ENCODE measurements at regions not wholly inside any gene's neighbourhood (a gene's known extent, or its start where the extent isn't known, plus 50 kb on each side); places are given as distances from the start of the nearest gene placed in this dataset.
"Not testable (repeated sequence)": the region's sequence is repeated elsewhere in the genome, so short reads cannot be mapped to it uniquely, and the experiment has no call there.

GRCh38 chr4:49558916-49559676 lies 573.0 kb downstream of the CWH43 start:
- H3K36me3 Mint-ChIP-seq, H3K4me1 Mint-ChIP-seq, H3K9me3 Mint-ChIP-seq, H3K27me3 Mint-ChIP-seq, H3K4me3 Mint-ChIP-seq, H3K27ac Mint-ChIP-seq: not testable (repeated sequence)

GRCh38 chr4:49560131-49560816 lies 574.2 kb downstream of the CWH43 start:
- not testable (repeated sequence) for H3K27me3 Mint-ChIP-seq, H3K4me3 Mint-ChIP-seq, H3K4me1 Mint-ChIP-seq, H3K27ac Mint-ChIP-seq, H3K36me3 Mint-ChIP-seq, H3K9me3 Mint-ChIP-seq

- not testable (repeated sequence) for H3K27me3 Mint-ChIP-seq, H3K4me1 Mint-ChIP-seq, H3K36me3 Mint-ChIP-seq, H3K4me3 Mint-ChIP-seq, H3K27ac Mint-ChIP-seq, H3K9me3 Mint-ChIP-seq
These were observed 574.8 kb downstream of the CWH43 start for GRCh38 chr4:49560883-49561282.

GRCh38 chr4:49570248-49570647 lies 584.2 kb downstream of the CWH43 start:
- not testable (repeated sequence) for H3K27me3 Mint-ChIP-seq, H3K27ac Mint-ChIP-seq, H3K36me3 Mint-ChIP-seq, H3K4me3 Mint-ChIP-seq, H3K4me1 Mint-ChIP-seq
- H3K9me3 Mint-ChIP-seq, result peaks cover 2 to 13% (median 11%) of the 10 kb centered on the region in 3 donors

GRCh38 chr4:49573666-49574215 lies 587.7 kb downstream of the CWH43 start:
- not testable (repeated sequence) for H3K4me1 Mint-ChIP-seq, H3K4me3 Mint-ChIP-seq, H3K27ac Mint-ChIP-seq, H3K27me3 Mint-ChIP-seq, H3K36me3 Mint-ChIP-seq
- H3K9me3 Mint-ChIP-seq, result peaks cover 9 to 11% (median 10%) of the 10 kb centered on the region in 3 donors

- not testable (repeated sequence) for H3K36me3 Mint-ChIP-seq, H3K27me3 Mint-ChIP-seq, H3K27ac Mint-ChIP-seq, H3K4me1 Mint-ChIP-seq, H3K4me3 Mint-ChIP-seq
- H3K9me3 Mint-ChIP-seq, result peaks cover 7 to 11% (median 8%) of the 10 kb centered on the region in 3 donors
These were observed 589.2 kb downstream of the CWH43 start for GRCh38 chr4:49575250-49575649.

- H3K27me3 Mint-ChIP-seq, result not testable (repeated sequence)
These were observed 592.3 kb downstream of the CWH43 start for GRCh38 chr4:49578371-49578770.

GRCh38 chr4:49578899-49579298 lies 592.8 kb downstream of the CWH43 start:
- H3K27me3 Mint-ChIP-seq, H3K27ac Mint-ChIP-seq, H3K9me3 Mint-ChIP-seq, H3K4me1 Mint-ChIP-seq, H3K36me3 Mint-ChIP-seq, H3K4me3 Mint-ChIP-seq: not testable (repeated sequence)

More at GRCh38 chr4:49578371-49578770, 592.3 kb downstream of the CWH43 start:
- not testable (repeated sequence) for H3K4me3 Mint-ChIP-seq, H3K27ac Mint-ChIP-seq, H3K36me3 Mint-ChIP-seq, H3K9me3 Mint-ChIP-seq, H3K4me1 Mint-ChIP-seq

GRCh38 chr4:49580166-49580565 lies 594.1 kb downstream of the CWH43 start:
- not testable (repeated sequence) for H3K9me3 Mint-ChIP-seq, H3K27ac Mint-ChIP-seq, H3K27me3 Mint-ChIP-seq, H3K36me3 Mint-ChIP-seq, H3K4me3 Mint-ChIP-seq, H3K4me1 Mint-ChIP-seq

GRCh38 chr4:49588401-49588800 lies 602.3 kb downstream of the CWH43 start:
- not testable (repeated sequence) for H3K36me3 Mint-ChIP-seq

GRCh38 chr4:49618436-49618835 lies 632.4 kb downstream of the CWH43 start:
- not testable (repeated sequence) for H3K27me3 Mint-ChIP-seq, H3K9me3 Mint-ChIP-seq, H3K4me1 Mint-ChIP-seq, H3K4me3 Mint-ChIP-seq, H3K27ac Mint-ChIP-seq, H3K36me3 Mint-ChIP-seq

More at GRCh38 chr4:49588401-49588800, 602.3 kb downstream of the CWH43 start:
- not testable (repeated sequence) for H3K27ac Mint-ChIP-seq, H3K9me3 Mint-ChIP-seq, H3K4me3 Mint-ChIP-seq, H3K4me1 Mint-ChIP-seq, H3K27me3 Mint-ChIP-seq

GRCh38 chr4:49626478-49626877 lies 640.4 kb downstream of the CWH43 start:
- H3K4me3 Mint-ChIP-seq, H3K4me1 Mint-ChIP-seq, H3K9me3 Mint-ChIP-seq, H3K36me3 Mint-ChIP-seq, H3K27me3 Mint-ChIP-seq, H3K27ac Mint-ChIP-seq: not testable (repeated sequence)
